Transverse colon (tissue), 4 donors: ENCODE measurements at regions not wholly inside any gene's neighbourhood (a gene's known extent, or its start where the extent isn't known, plus 50 kb on each side); places are given as distances from the start of the nearest gene placed in this dataset.

Experiments used
- DNase-seq: peaks from one replicate; pipeline ENCODE4 v3.0.0-alpha.2; 2019
- H3K27ac ChIP-seq, 4 donors: fragments of 200-600 bp; sonication (generic); 2 replicates each; pipeline ENCODE4 v1.5.1; 2016 to 2018; ENCODE audit warnings: inconsistent platforms in 4 of 4
- H3K27me3 ChIP-seq: fragments of 200-600 bp; sonication (generic); 2 replicates; pipeline ENCODE4 v1.5.1; 2017; ENCODE audit warnings: inconsistent platforms
- H3K36me3 ChIP-seq, 4 donors: fragments of 200-600 bp; sonication (generic); 2 replicates each; pipeline ENCODE4 v1.5.1; 2017 to 2019; ENCODE audit warnings: inconsistent platforms in 4 of 4
- H3K4me1 ChIP-seq, 4 donors: fragments of 200-600 bp; sonication (generic); 2 replicates each; pipeline ENCODE4 v1.5.1; 2017 to 2020; ENCODE audit warnings: inconsistent platforms in 4 of 4
- H3K4me3 ChIP-seq, 4 donors: fragments of 200-600 bp; sonication (generic); 1 replicate in 1 of 4; 2 replicates in 3 of 4; pipeline versions ENCODE4 v1.5.1 to v1.6.1; 2017 to 2019; ENCODE audit warnings: inconsistent platforms in 4 of 4
- H3K9me3 ChIP-seq, 2 donors: fragments of 200-600 bp; sonication (generic); 2 replicates each; pipeline ENCODE4 v1.5.1; 2017 to 2019; ENCODE audit warnings: inconsistent platforms in 2 of 2
- EP300 ChIP-seq: sonication (generic); formaldehyde crosslinking; IDR thresholded peaks from one replicate; pipeline ENCODE4 v1.6.1; 2017; ENCODE audit warnings: antibody characterized with exemption, low read depth
- POLR2A ChIP-seq: fragments of 450-650 bp; IDR thresholded peaks from one replicate; pipeline ENCODE4 v1.6.1; 2016; ENCODE audit warnings: antibody characterized with exemption, mild to moderate bottlenecking, moderate library complexity
- POLR2AphosphoS5 ChIP-seq, 3 donors: sonication (generic); formaldehyde crosslinking; IDR thresholded peaks; one replicate each; pipeline ENCODE4 v1.6.1; 2016; ENCODE audit warnings: antibody characterized with exemption in 3 of 3
- WGBS, 2 donors: methylation state at CpG; one replicate each; pipeline ENCODE4 v1.1.5; 2018; ENCODE audit warnings: low coverage in 1 of 2; 5-methylcytosine and 5-hydroxymethylcytosine counted together
- in situ Hi-C, 4 donors: fragments of 200-750 bp; cut with MboI; loops; one replicate each; pipeline versions ENCODE4 v1.15.0 to v1.15.1; 2017; ENCODE audit warnings: low sequenced_read_pairs in 3 of 4, low pct_ligation_motif_present in 1 of 4, low pct_unique_long_range_greater_than_20kb in 1 of 4
- intact Hi-C: fragments of 100-400 bp; cut with DNase I; formaldehyde crosslinking; loops from one replicate; pipeline ENCODE4 v1.15.1; 2023; ENCODE audit warnings: low total_unique reads
- TF ChIP-seq, protein P1 (sequence below), 5 experiments: fragments of 200-600 bp in 3 of 5; fragments of 450-650 bp in 2 of 5; sonication (generic) in 3 of 5; IDR thresholded peaks; 1 replicate in 2 of 5; 2 replicates in 3 of 5; pipeline ENCODE4 v1.5.1; 2016 to 2017; ENCODE audit warnings: antibody characterized with exemption in 5 of 5, inconsistent platforms in 3 of 5, mild to moderate bottlenecking in 2 of 5, moderate library complexity in 1 of 5

DNA sequence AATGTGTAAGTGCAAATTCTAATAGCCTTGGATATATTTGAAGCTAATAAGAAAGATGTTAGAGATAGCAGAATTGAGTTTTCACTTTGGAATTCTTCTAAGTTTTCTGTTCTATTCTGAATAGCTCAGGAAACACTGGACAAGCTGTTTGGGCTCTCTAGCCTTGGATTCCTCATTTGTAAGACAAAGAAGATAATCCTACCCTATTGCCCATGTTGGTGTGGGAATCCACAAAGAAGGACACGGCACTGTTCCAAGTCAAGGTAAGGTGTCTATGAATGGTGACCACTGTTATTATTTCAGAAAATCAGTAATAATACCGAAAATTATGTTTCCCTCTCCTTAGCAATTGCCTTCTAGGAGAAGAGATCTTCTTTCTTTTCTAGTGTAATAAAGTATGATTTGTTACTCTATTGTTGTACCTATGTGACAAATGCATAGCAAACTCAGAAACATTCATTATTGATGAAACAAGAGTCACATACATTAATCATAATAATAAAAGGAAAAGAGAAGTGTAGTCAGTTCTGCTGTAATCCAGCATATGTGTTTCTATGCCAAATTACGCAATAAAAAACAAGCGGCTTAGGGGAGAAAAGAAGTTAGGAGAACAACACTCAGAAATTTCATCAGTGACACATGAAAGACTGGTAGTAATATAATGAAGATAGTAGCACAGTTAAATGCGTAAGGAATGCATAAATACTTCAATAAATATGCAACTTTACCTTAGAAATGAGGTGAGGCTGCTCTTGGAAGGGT lies 1012.3 kb upstream of the PHF14 start:
- Histone ChIP-seq H3K36me3 (no peaks in the 10 kb centered on the region), H3K4me3 (no peak overlapping the region), H3K9me3 (no peaks in the 10 kb centered on the region), H3K27me3 (no peaks in the 10 kb centered on the region), H3K27ac (no peak overlapping the region), H3K4me1 (no peaks in the 10 kb centered on the region)
- no peak for DNase-seq
- intact Hi-C loops (no loop called here), in situ Hi-C loops (loop anchor here in 1 of 4 donors (25.0 kb wide), 1 partner anchor 99 kb away; no protein-coding TSS in a partner anchor)
- whole genome bisulfite sequencing, 2 donors: 73 to 84% methylated on average over 5 of the region's 5 CpGs
- TF ChIP-seq, protein P1, sequence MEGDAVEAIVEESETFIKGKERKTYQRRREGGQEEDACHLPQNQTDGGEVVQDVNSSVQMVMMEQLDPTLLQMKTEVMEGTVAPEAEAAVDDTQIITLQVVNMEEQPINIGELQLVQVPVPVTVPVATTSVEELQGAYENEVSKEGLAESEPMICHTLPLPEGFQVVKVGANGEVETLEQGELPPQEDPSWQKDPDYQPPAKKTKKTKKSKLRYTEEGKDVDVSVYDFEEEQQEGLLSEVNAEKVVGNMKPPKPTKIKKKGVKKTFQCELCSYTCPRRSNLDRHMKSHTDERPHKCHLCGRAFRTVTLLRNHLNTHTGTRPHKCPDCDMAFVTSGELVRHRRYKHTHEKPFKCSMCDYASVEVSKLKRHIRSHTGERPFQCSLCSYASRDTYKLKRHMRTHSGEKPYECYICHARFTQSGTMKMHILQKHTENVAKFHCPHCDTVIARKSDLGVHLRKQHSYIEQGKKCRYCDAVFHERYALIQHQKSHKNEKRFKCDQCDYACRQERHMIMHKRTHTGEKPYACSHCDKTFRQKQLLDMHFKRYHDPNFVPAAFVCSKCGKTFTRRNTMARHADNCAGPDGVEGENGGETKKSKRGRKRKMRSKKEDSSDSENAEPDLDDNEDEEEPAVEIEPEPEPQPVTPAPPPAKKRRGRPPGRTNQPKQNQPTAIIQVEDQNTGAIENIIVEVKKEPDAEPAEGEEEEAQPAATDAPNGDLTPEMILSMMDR (IDR thresholded peaks at IDR 0.05): no peak
- TF ChIP-seq POLR2A: no peak
- TF ChIP-seq EP300: no peak
- TF ChIP-seq POLR2AphosphoS5 (IDR thresholded peaks at IDR 0.05): no peak

DNA sequence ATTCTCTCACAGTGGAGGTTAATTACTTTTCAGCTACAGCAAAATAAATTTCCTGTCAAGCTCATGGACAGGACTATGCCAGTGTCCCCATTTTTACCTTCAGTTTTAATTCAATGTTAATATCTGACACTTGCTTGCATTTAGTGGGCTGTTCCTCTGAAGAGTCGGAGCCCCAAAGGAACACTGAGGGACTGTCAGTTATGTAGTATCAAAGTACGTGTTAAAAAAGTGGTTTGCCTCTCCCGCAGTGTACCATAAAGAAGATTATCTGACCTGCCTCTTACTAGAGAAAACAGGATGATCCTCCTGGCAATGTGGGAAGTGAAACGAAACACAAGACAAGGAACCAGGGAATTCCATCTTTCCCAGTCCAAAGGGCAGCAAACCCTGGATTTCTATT lies 1010.9 kb upstream of the PHF14 start:
- Histone ChIP-seq H3K27ac (no peak overlapping the region), H3K4me1 (no peaks in the 10 kb centered on the region), H3K9me3 (no peaks in the 10 kb centered on the region), H3K27me3 (no peaks in the 10 kb centered on the region), H3K36me3 (no peaks in the 10 kb centered on the region), H3K4me3 (no peak overlapping the region)
- 49 to 58% methylated on average over 4 of the region's 4 CpGs for WGBS, 2 donors
- DNase-seq: no peak
- intact Hi-C loops (no loop called here), in situ Hi-C loops (loop anchor here in 1 of 4 donors (25.0 kb wide), 1 partner anchor 100 kb away; no protein-coding TSS in a partner anchor)
- TF ChIP-seq POLR2A: no peak
- TF ChIP-seq EP300: no peak
- TF ChIP-seq, protein P1 (IDR thresholded peaks at IDR 0.05): no peak
- TF ChIP-seq POLR2AphosphoS5 (IDR thresholded peaks at IDR 0.05): no peak

DNA sequence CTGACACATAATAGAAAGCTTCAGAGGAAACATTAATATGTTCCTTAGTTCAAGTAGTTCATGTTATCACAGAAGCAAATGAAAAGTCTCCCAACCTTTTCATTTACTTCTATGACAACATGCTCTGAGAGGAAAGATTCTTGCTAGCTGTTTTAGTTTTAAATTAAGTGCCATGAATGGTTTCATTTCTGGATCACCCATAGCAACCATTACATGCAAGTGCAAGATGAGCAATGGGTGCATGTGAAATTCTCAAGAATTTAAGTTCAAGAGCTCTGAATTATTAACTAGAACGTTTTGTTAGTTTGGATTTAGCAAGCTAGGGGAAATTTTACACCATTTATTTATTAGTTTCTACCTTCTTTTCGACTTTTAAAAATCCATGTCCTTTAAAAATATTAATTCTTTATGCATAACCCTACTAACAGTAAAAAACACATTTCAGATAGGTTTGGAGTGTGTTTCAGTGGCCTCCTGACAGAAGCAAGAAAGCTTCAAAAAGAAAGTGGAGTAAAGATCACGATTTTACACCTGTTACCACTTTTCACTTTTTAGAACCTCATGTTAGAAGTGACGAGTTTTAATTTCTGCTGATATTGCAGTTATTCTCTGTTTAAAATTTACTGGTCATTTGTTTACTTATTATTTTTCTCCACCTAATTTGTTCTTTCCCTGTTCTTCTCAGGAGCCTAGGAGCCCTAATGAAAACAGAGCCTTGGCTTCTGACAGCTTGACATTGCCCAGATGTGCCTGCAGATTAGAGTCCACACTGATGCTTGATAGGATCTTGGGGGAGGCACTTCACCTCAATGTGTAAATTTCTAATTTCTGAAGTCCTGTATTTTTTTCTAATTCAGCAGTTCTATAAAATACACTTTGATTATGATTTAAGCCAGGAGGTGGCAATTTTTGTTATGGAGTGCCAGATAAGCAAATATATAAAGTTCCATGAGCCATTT lies 995.3 kb upstream of the PHF14 start:
- no peaks in the 10 kb centered on the region for H3K27me3 ChIP-seq
- no peak for DNase-seq
- intact Hi-C loops: no loop called here
- no peaks in the 10 kb centered on the region for H3K9me3 ChIP-seq
- H3K4me1 ChIP-seq: no peaks in the 10 kb centered on the region
- no peaks in the 10 kb centered on the region for H3K36me3 ChIP-seq
- TF ChIP-seq EP300: no peak
- TF ChIP-seq POLR2A: no peak
- TF ChIP-seq, protein P1 (IDR thresholded peaks at IDR 0.05): no peak
- TF ChIP-seq POLR2AphosphoS5 (IDR thresholded peaks at IDR 0.05): no peak
- H3K27ac ChIP-seq: no peak overlapping the region
- H3K4me3 ChIP-seq: no peak overlapping the region
- in situ Hi-C loops: no loop called here
- 36 to 41% methylated on average over 4 of the region's 4 CpGs for whole genome bisulfite sequencing, 2 donors

DNA sequence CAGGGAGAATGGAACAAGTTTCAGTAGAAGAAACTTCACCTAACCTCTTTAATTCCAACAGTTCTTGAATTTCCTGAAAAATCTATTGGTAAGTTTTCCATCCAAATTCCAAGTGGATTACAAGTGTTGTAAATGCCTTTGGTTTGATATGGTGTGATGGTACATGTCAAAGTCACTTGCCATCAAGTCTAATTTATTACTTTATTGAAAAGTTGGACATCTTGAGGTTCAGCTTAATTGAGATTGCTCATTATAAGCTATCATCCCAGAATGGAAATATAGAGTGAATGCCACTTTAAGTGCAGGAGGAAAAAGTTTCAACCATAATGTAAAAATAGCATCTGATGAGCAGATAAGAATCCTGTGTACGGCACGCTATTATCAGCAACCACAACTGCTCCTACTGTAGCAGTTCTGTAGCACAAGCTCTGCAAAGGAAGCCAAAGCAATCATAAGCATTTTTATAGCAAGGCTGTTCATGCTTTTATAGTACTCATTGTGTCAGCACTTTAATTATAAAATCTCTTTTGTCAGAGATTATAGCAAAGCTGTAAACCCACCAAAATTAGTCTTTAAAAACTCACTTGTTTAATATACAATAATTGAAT lies 991.8 kb upstream of the PHF14 start:
- Histone ChIP-seq H3K4me3 (no peak overlapping the region), H3K27ac (no peak overlapping the region), H3K9me3 (peaks cover 0 to 3% of the 10 kb centered on the region in 2 donors), H3K36me3 (no peaks in the 10 kb centered on the region), H3K27me3 (no peaks in the 10 kb centered on the region), H3K4me1 (no peaks in the 10 kb centered on the region)
- in situ Hi-C loops (no loop called here), intact Hi-C loops (no loop called here)
- DNase-seq: no peak
- TF ChIP-seq EP300 (no peak), POLR2A (no peak), POLR2AphosphoS5 (IDR thresholded peaks at IDR 0.05) (no peak)
- TF ChIP-seq, protein P1 (IDR thresholded peaks at IDR 0.05): no peak
- WGBS, 2 donors: 20 to 57% methylated on average over 2 of the region's 2 CpGs
